MG63 (cell line): ENCODE measurements at regions not wholly inside any gene's neighbourhood (a gene's known extent, or its start where the extent isn't known, plus 50 kb on each side); places are given as distances from the start of the nearest gene placed in this dataset.
A peak's percentile ranks its signal among the peaks of the same experiment; 100 is the strongest.

Source experiments
- DNase-seq: peaks from one replicate; pipeline ENCODE4 v3.0.0-alpha.2; 2020
- H3K27me3 ChIP-seq: fragments of 250-450 bp; sonication (Bioruptor Pico); 2 replicates; pipeline ENCODE4 v1.5.1; 2020; ENCODE audit warnings: mild to moderate bottlenecking, moderate library complexity
- H3K36me3 ChIP-seq: fragments of 250-450 bp; sonication (Bioruptor Pico); 2 replicates; pipeline ENCODE4 v1.5.1; 2020; ENCODE audit warnings: mild to moderate bottlenecking, moderate library complexity
- H3K4me3 ChIP-seq: fragments of 250-450 bp; sonication (Bioruptor Pico); 2 replicates; pipeline ENCODE4 v1.5.1; 2020; ENCODE audit warnings: mild to moderate bottlenecking, moderate library complexity
- H3K9me3 ChIP-seq: fragments of 250-450 bp; sonication (Bioruptor Pico); 2 replicates; pipeline ENCODE4 v1.5.1; 2020; ENCODE audit warnings: mild to moderate bottlenecking, moderate library complexity

DNA sequence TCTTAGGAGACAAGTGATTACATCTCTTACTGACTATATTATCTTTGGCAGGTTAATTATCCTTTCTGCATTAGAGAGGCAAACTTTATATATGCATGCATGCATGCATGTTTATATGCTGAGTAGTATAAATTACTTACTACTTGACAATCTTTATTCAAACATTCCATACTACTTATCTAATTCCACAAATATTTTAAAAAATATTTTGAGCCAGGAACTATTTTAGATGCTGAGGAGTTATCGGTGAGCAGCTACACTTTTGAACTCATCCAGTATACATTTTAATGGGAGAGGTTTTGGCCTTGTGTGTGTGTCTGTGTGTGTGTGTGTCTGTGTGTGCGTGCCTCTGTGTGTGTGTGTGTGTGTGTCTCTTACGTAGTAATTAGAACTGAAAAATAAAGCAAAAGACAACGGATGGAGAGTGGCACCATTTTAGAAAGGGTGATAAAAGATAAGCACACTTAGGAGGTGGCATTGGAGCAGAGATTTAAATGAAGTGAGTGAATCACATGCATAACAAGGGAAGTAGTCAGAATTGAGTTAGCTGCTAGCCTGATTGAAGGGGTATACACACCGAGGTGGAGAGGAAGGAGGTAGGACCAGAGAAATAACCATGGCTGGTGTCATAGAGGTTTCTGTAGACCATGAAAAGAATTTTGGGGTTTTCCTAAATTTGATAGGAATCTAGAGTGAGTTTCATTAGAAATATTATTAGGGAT lies 1488.4 kb downstream of the MRPL39 start:
- Histone ChIP-seq H3K36me3 (no peaks in the 10 kb centered on the region), H3K4me3 (no peak overlapping the region), H3K9me3 (no peaks in the 10 kb centered on the region), H3K27me3 (no peaks in the 10 kb centered on the region)
- peak; percentile 43 for DNase-seq

DNA sequence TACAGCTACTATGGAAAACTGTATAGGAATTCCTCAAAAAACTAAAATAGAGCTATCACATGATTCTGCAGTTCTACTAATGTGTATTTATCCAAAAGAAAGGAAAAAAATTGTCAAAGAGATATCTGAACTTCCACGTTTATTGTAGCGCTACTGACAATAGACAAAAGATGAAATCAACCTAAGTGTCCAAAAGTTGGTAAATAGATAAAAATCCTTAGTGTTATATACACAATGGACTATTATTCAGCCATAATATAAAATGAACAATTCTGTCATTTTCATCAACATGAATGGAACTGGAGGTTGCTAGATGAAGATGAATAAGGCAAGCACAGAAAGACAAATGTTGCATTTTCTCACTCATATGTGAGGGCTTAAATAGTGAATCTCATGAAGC lies 1492.1 kb downstream of the MRPL39 start:
- no peaks in the 10 kb centered on the region for H3K27me3 ChIP-seq
- DNase-seq = no peak

DNA sequence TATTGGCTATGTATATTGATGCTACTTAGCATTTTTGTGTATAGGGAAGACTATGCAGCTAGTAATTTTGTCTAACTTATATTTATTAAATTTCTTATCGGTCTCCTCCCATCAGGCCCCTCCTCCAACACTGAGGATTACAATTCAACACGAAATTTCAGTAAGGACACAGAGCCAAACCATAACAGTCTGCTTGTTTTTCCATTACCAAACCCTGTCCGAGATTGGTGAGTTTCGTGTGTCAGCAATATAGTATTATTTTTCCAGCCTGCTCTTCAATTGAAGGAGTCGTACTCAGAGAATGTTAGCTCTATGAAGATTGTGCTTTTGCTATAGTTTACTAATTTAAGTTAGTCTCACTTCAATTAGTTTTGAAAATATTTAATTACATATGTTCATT lies 1495.3 kb downstream of the MRPL39 start:
- no peak overlapping the region for H3K4me3 ChIP-seq
- no peak for DNase-seq
- no peaks in the 10 kb centered on the region for H3K36me3 ChIP-seq
- no peaks in the 10 kb centered on the region for H3K9me3 ChIP-seq
- no peaks in the 10 kb centered on the region for H3K27me3 ChIP-seq

More for the DNA sequence above, 1492.1 kb downstream of the MRPL39 start:
- H3K4me3 ChIP-seq = no peak overlapping the region
- H3K9me3 ChIP-seq = no peaks in the 10 kb centered on the region
- H3K36me3 ChIP-seq = no peaks in the 10 kb centered on the region

DNA sequence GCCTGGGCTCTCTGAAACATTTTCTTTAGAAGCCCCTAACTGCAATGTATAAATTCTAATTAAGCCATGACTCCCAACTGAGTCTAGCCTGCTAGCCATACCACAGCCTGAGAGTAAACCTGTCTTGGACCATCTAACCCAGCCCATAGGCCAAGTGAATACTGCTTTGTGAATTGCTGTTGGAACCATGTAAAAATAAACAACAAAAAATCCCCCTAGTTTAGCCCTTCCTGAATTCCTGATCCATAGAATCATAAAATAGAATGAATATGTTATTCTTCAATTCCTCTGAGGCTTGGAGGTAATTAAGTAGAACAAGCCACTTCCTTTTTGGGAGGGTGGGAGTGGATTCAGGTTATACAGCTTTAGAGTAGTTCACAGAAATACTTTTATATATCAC lies 1496.4 kb downstream of the MRPL39 start:
- no peaks in the 10 kb centered on the region for H3K27me3 ChIP-seq
- DNase-seq = peak; percentile 57
- H3K36me3 ChIP-seq = no peaks in the 10 kb centered on the region
- H3K9me3 ChIP-seq = no peaks in the 10 kb centered on the region
- H3K4me3 ChIP-seq = no peak overlapping the region

DNA sequence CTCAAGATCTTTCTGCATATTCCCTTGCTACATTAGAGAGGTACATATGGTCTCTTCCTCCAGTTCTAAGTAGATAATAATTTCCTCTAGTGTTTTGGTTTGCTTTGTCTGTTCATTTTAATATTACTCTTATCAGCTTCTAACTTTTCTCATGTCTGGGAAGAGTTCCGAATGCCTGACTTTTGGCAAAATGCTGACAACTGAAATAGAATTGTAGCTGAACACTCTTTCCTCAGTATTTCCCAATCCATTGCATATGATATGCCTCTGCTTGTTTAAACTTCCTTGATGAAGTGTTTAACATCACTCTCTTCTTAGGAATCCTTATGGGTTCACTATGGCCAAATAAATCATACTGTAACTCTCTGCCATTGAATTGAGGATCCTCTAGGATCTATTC lies 1510.1 kb downstream of the MRPL39 start:
- no peak for DNase-seq
- no peak overlapping the region for H3K4me3 ChIP-seq
- no peaks in the 10 kb centered on the region for H3K36me3 ChIP-seq
- H3K27me3 ChIP-seq = no peaks in the 10 kb centered on the region
- H3K9me3 ChIP-seq = no peaks in the 10 kb centered on the region

DNA sequence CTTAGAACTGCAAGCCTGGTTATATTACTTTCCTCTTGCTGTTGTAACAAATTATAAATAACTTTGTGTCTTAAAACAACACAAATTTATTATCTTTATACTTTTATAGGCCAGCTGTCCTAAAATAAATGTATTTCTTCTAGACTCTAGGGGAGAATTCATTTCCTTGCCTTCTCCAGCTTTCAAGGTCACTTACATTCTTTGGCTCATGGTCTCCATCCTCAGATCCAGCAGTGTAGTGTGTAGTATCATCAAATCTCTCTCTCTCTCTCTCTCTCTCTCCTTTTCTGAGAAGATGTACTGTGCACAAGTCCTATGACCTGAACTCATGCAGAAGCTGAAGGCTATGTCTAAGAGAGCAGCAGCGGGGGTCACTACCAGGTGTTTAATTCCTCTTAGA lies 1510.6 kb downstream of the MRPL39 start:
- no peak for DNase-seq
- Histone ChIP-seq H3K36me3 (no peaks in the 10 kb centered on the region), H3K9me3 (no peaks in the 10 kb centered on the region), H3K27me3 (no peaks in the 10 kb centered on the region), H3K4me3 (no peak overlapping the region)

DNA sequence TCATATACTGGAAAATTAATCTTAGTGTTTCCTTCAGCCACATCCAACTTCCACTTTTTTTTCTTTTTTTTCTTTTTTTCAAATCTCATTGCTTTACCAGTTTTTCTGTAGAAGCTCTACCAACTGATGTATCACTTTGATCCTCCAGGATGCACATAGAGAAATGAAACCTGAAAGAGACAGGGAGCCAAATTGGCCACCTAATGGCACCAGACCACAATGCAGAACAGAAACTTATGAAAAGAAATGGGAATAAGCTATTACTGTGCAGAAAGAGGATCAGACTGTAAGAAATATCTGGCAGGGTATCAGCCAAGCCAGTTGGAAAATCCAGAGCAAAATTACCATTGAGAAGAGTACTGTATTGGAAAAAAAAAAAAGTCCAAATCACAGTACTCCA lies 1514.2 kb downstream of the MRPL39 start:
- no peak overlapping the region for H3K4me3 ChIP-seq
- no peaks in the 10 kb centered on the region for H3K27me3 ChIP-seq
- H3K9me3 ChIP-seq = no peaks in the 10 kb centered on the region
- H3K36me3 ChIP-seq = no peaks in the 10 kb centered on the region
- no peak for DNase-seq

DNA sequence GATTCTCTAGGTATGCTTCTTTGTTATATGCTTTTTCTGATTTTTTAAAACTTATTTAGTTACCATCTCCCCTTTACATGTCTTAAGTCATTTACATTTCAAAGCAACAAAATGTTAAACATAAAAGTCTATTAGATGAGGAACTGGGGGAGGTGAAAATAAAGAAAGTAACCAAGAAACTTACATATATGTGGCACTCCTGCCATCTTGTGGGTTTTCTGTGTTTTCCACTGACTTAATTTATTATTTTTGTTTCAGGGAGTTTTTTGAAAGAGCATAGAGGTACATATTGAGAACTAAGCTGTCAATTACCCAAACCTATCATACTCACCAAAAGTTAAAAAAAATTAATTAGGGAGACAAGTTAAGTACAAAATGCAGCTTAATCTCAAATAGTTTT lies 1531.1 kb downstream of the MRPL39 start:
- no peak for DNase-seq
- H3K4me3 ChIP-seq = no peak overlapping the region
- no peaks in the 10 kb centered on the region for H3K36me3 ChIP-seq
- H3K27me3 ChIP-seq = no peaks in the 10 kb centered on the region
- H3K9me3 ChIP-seq = peaks cover 15% of the 10 kb centered on the region

DNA sequence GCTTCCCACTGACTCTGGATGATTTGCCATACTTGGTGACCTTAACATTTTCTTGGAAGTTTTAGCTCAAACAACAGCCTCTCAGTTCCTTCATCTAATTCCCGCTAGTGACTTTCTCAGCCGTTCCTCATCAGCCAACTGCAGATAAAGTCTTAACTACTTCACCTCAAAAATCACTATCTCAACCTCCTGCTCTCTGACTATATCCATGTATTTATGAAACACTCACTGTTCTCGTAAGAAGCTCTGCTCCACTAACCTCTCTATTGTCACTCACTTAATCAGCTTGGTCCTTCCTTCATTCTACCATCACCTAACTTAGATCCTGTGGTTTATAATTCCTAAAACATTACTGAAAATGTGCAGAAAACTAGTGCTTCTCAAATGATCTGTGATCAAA lies 1551.6 kb downstream of the MRPL39 start:
- Histone ChIP-seq H3K9me3 (no peaks in the 10 kb centered on the region), H3K36me3 (no peaks in the 10 kb centered on the region), H3K4me3 (no peak overlapping the region), H3K27me3 (no peaks in the 10 kb centered on the region)
- DNase-seq = no peak

DNA sequence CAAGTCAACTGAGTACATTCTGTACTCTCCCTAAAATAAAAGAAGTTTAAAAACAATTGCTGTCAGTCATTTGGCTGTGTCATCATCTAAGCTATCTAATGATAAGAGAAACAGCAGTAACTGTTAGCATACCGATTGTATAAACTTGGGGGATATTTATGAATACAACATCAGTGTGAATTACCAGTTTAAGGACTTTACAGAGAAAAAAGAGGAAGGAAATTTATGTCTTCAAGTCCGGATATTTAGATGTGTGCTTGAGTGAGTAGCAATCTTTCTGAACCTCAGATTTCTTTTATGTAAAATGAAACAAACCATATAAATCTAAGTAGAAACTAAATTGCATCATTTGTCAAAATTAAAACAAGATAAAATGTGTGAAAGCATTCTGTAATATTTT lies 1557.0 kb downstream of the MRPL39 start:
- H3K4me3 ChIP-seq = no peak overlapping the region
- H3K36me3 ChIP-seq = no peaks in the 10 kb centered on the region
- H3K9me3 ChIP-seq = no peaks in the 10 kb centered on the region; the same call in 1 of the 2 replicates
- DNase-seq = no peak
- no peaks in the 10 kb centered on the region for H3K27me3 ChIP-seq

DNA sequence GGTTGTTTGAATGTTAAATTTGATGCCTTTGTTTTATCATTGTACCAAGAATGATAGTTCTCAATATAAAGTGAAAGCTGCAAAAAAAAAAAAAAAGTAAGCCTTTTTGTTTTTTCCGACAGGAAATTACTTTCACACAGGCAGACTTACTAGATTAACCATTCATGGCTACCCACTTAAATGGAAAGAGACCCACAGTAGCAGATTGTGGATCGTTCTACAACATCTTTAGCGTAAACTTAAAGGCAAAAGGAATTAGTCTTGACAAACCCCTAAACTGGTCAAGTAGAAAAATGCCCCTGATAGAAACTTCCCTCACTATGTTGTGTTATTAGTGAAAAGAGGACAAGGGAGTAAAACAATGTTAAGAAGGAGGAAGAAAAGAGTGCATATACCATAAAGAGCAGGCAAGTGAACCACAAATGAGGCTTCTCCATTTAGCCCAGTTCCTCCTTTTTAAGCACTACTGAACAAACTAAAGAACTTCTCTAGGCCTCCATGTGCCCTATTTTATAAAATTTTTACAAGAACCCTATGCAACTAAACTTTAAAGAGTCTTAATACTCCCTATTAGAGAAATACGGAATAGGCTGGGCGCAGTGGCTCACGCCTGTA lies 1560.3 kb downstream of the MRPL39 start:
- no peak for DNase-seq
- Histone ChIP-seq H3K36me3 (no peaks in the 10 kb centered on the region), H3K4me3 (no peak overlapping the region), H3K27me3 (no peaks in the 10 kb centered on the region), H3K9me3 (no peaks in the 10 kb centered on the region; the same call in 1 of the 2 replicates)

DNA sequence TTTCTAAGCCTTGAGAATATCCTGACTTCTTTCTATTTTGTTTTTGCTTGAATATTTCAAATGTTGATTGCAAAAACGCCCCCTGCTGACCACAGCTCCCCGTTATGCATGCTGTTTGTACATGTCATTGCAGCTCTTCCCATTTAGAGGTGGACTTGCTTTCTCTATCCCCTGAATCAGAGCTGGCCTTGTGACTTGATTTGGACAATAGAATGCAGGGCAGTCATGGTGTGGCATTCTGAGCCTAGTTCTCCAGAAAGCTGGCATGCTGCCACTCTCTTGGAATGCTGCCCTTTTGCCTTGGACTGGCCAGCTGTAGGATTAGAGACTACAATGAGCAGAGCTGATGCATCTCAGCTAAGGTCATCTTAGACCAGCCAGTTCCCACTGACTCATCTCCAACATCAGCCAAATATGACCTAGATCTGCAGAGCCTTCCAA lies 1561.5 kb downstream of the MRPL39 start:
- Histone ChIP-seq H3K9me3 (no peaks in the 10 kb centered on the region; the same call in 1 of the 2 replicates), H3K27me3 (no peaks in the 10 kb centered on the region), H3K4me3 (no peak overlapping the region), H3K36me3 (no peaks in the 10 kb centered on the region)
- DNase-seq = peak; percentile 98

DNA sequence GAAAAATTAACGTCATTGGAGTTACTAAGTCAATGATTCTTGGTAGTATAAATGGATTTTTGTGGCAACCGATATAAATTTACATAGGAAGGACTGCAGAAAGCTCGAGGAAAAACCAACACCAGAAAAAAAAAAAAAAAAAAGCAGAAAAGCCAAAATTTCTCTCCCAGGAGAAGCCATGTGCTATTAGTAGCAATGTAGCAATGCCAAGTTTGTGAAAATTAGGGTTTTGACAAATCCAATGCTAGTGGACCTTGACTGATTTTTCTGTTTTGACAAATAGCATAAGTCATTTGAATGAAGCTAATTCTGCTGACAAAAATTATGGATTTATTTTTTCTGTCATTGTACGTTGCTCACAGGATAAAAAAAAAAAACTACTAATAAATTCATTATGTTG lies 1561.9 kb downstream of the MRPL39 start:
- no peak overlapping the region for H3K4me3 ChIP-seq
- H3K36me3 ChIP-seq = no peaks in the 10 kb centered on the region; the same call in 1 of the 2 replicates
- no peaks in the 10 kb centered on the region for H3K27me3 ChIP-seq
- DNase-seq = no peak
- H3K9me3 ChIP-seq = no peaks in the 10 kb centered on the region; the same call in 1 of the 2 replicates

DNA sequence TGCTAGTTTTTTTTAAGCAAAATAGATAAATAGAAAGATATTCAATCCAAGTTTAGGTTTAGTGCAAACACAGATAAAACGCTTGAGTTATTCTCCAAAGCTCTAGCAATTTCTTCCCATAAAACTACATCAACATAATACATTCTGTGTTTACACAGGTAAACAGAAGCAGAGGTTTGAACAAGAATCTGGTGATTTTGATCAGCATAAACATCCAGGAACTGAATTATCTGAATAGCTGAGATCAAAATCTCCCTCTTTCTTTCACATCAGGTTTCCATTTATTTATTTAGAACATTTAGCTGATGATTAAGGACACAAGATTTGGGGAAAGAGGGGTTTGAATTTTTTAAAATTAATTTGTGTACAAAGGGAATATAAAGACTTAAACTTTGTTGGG lies 1564.6 kb downstream of the MRPL39 start:
- no peak for DNase-seq
- Histone ChIP-seq H3K36me3 (no peaks in the 10 kb centered on the region; the same call in 1 of the 2 replicates), H3K4me3 (no peak overlapping the region), H3K9me3 (no peaks in the 10 kb centered on the region; the same call in 1 of the 2 replicates), H3K27me3 (no peaks in the 10 kb centered on the region)

DNA sequence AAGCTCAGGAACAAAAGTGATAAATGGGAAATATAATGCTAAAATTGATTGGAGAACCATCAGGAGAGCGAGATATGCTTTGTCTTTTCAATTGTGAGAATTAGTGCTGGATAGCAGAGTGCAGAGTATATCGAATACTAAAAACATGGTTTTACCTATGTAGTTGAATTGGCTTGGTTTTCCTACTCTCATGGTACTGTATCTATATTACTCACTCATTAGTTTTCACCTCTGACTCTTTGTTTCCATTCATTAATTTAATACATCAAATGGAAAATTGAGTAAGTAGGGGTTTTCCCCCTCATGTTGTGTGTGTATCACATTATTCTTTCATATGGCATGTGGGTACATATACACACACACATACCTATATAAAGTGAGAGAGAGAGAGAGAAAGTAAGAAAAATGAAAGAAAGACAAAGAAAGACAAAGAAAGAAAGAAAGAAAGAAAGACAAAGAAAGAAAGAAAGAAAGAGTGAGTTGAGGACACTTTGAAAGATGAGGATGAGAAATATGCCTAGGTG lies 1574.5 kb downstream of the MRPL39 start:
- Histone ChIP-seq H3K36me3 (no peaks in the 10 kb centered on the region), H3K4me3 (no peak overlapping the region), H3K9me3 (peaks cover 12% of the 10 kb centered on the region), H3K27me3 (no peaks in the 10 kb centered on the region)
- DNase-seq = no peak

DNA sequence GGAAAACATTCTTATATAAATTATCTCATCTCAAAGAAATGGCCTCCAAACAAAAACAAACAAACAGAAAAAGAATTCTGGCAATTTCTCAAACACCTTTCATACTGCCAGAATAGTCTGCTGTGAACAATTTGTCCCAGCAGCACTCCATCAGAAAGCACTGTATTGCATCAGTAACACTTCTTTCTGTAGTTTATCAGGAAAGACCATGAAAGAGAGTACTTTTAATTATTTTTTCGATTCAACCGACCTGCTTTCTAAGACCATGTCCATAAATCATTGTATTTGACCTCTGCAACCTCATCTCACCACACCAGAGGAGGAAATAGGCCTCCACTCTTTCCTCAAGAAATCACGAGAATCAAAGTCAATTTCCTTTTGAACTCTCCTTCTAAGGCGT lies 1579.9 kb downstream of the MRPL39 start:
- H3K36me3 ChIP-seq = no peaks in the 10 kb centered on the region
- no peaks in the 10 kb centered on the region for H3K27me3 ChIP-seq
- H3K4me3 ChIP-seq = no peak overlapping the region
- H3K9me3 ChIP-seq = no peaks in the 10 kb centered on the region
- no peak for DNase-seq

DNA sequence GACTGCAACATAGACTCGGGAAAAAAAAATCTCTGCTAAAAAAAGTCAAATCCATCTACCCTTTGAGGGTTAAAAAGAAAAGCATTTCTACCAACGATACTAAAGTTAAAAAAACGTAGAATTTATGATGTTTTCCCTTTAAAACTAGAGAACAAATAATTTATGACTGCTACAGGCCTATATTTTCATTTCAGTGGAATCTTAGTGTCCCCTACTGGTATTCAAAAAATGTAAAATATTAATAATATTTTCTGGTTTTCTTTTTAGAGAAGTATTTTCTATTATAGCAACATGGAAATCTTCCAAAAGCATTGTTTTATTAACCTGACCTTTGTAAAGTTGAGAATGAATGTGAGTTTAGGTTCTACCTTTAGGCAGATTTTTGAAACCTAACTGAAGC lies 1582.2 kb downstream of the MRPL39 start:
- H3K9me3 ChIP-seq = peaks cover 6% of the 10 kb centered on the region
- H3K4me3 ChIP-seq = no peak overlapping the region
- H3K36me3 ChIP-seq = no peaks in the 10 kb centered on the region
- H3K27me3 ChIP-seq = no peaks in the 10 kb centered on the region
- no peak for DNase-seq

DNA sequence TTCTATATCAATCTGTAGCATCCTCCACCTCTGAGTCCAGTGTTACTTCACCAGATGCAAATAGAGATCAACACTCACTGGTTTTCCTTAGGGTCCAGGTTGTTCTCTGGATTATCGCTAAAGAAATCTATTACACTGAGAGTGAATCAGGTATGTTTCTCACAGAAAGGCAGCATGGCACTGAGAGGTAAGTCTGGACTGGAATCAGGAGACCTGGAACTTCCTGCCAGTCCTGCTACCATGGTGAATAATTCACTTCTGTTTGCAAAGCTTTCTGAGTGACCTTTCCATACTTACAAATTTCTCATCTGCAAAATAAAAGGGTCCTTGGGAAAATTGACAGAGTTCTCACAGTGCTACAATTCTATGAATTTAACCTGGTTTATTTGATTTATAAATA lies 1583.3 kb downstream of the MRPL39 start:
- no peaks in the 10 kb centered on the region for H3K27me3 ChIP-seq
- peaks cover 12% of the 10 kb centered on the region for H3K9me3 ChIP-seq
- H3K36me3 ChIP-seq = no peaks in the 10 kb centered on the region
- H3K4me3 ChIP-seq = no peak overlapping the region
- peak; percentile 9 for DNase-seq
